HEK293 (cell line): ENCODE measurements at regions not wholly inside any gene's neighbourhood (a gene's known extent, or its start where the extent isn't known, plus 50 kb on each side); places are given as distances from the start of the nearest gene placed in this dataset.

Experiments used
- CTCF ChIP-seq: fragments of 450-650 bp; formaldehyde crosslinking; IDR thresholded peaks from 2 replicates; pipeline ENCODE4 v1.5.1; 2016; ENCODE audit warnings: missing biosample characterization, missing genetic modification characterization
- HOXD13 ChIP-seq: sonication (generic); formaldehyde crosslinking; IDR thresholded peaks from 2 replicates; pipeline ENCODE4 v1.8.0; 2022; ENCODE audit warnings: missing genetic modification reagents, borderline replicate concordance
- SALL2 ChIP-seq: fragments of 450-650 bp; formaldehyde crosslinking; IDR thresholded peaks from 2 replicates; pipeline ENCODE4 v1.5.0; 2017; ENCODE audit warnings: missing biosample characterization, mild to moderate bottlenecking, missing genetic modification characterization, borderline replicate concordance
- SETDB1 ChIP-seq: IDR thresholded peaks from one replicate; pipeline ENCODE4 v1.6.1; 2017; ENCODE audit warnings: mild to moderate bottlenecking, low read length, moderate library complexity, mixed read lengths; ENCODE audit not compliant: insufficient read length
- YY1 ChIP-seq: fragments of 450-650 bp; formaldehyde crosslinking; IDR thresholded peaks from 2 replicates; pipeline ENCODE4 v1.5.1; 2018; ENCODE audit warnings: missing biosample characterization, missing genetic modification characterization
- ZNF221 ChIP-seq: fragments of 450-650 bp; formaldehyde crosslinking; IDR thresholded peaks from 2 replicates; pipeline ENCODE4 v1.5.1; 2017; ENCODE audit warnings: missing biosample characterization, missing genetic modification characterization, borderline replicate concordance
- ZNF311 ChIP-seq: fragments of 450-650 bp; formaldehyde crosslinking; IDR thresholded peaks from 2 replicates; pipeline ENCODE4 v1.5.1; 2017; ENCODE audit warnings: missing biosample characterization, missing genetic modification characterization, borderline replicate concordance
- ZNF416 ChIP-seq: fragments of 450-650 bp; formaldehyde crosslinking; IDR thresholded peaks from 2 replicates; pipeline ENCODE4 v1.5.1; 2016; ENCODE audit warnings: missing biosample characterization, missing genetic modification characterization
- ZNF561 ChIP-seq: fragments of 450-650 bp; IDR thresholded peaks from 2 replicates; pipeline ENCODE4 v1.5.1; 2018; ENCODE audit warnings: missing biosample characterization, missing genetic modification characterization, borderline replicate concordance
- ZNF654 ChIP-seq: fragments of 450-650 bp; formaldehyde crosslinking; IDR thresholded peaks from 2 replicates; pipeline ENCODE4 v1.5.1; 2016; ENCODE audit warnings: low read depth, missing biosample characterization, missing genetic modification characterization
- ZNF768 ChIP-seq: fragments of 450-650 bp; formaldehyde crosslinking; IDR thresholded peaks from 2 replicates; pipeline ENCODE4 v1.5.1; 2018; ENCODE audit warnings: missing biosample characterization, mild to moderate bottlenecking, missing genetic modification characterization

- TF ChIP-seq CTCF (no peak), ZNF654 (no peak), SETDB1 (no peak), ZNF768 (tag by site-specific recombination) (no peak), ZNF221 (tag by site-specific recombination) (no peak), ZNF561 (tag by site-specific recombination) (no peak), ZNF416 (tag by site-specific recombination) (no peak), YY1 (no peak), ZNF311 (tag by site-specific recombination) (no peak), HOXD13 (CRISPR knock-in tag) (no peak), SALL2 (tag by site-specific recombination) (no peak)
Measured at GRCh38 chr2:85949280-85949679, 60.5 kb upstream of the ST3GAL5 start.
